AG08396 (cell line): ENCODE measurements at regions not wholly inside any gene's neighbourhood (a gene's known extent, or its start where the extent isn't known, plus 50 kb on each side); places are given as distances from the start of the nearest gene placed in this dataset.
A peak's percentile ranks its signal among the peaks of the same experiment; 100 is the strongest.
"Not testable (repeated sequence)": the region's sequence is repeated elsewhere in the genome, so short reads cannot be mapped to it uniquely, and the experiment has no call there.

ENCODE experiments used
- DNase-seq: peaks from one replicate; pipeline ENCODE4 v3.0.0; 2012; ENCODE audit warnings: low spot score, mixed read lengths

DNA sequence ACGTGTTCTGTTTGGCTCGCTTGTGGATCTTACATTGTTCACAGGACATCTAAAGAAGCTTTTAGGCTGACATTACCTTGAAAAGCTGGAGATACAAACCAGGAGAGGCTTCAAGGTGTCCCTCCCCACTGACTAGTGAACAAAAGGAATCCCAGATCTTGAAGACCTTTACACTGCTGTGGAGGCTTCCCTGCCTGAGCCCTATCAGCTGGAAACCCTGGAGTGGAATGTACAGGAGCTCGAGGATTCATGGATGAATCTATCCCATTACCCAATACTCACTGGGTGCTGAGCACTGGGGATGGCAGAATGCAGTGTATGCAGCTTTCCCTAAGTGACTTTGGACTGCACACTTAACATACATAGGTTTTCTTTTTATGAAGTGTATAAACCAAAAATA lies 82.3 kb upstream of the MFGE8 start:
- DNase-seq, result no peak

- no peak for DNase-seq
Measured at GRCh38 chr15:88997531-88997930, 84.4 kb upstream of the MFGE8 start.

DNA sequence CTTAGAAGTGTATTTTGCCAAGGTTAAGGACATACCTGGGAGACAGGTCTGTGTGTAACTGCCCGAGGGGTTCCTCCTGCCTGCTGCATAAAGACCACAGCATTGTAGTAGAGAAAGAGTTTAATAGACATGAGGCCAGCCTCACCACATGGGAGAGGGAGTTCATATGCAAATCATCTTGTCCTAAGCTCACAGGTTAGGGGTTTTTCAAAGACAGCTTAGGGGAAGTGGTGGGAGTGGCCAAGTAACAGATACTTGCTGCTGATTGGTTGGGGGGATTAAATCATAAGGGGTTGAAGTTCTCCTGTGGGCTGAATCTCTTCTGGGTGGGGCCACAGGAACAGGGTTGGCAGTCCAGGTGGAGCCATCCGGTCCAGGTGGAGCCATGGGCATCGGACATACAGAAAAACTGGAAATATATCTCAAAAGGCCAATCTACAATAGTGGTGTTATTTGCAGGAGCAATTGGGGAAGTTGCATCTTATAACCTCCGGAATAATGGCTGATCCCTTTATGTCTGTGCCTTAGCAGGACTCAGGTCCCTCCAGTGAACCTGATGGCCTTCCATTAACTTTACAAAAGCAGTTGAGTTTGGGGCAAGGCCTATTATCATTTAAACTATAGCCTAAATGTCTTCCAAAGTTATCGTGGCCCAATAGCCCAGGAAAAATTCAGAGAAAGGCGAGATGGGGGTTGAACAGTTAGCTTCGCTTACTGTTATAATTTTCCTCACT lies 86.0 kb upstream of the MFGE8 start:
- DNase-seq, result no peak

GRCh38 chr15:89001708-89002275 lies 86.5 kb upstream of the ABHD2 start:
- DNase-seq, result not testable (repeated sequence)

- peak; percentile 84 for DNase-seq
Measured at GRCh38 chr15:89002281-89002761, 85.9 kb upstream of the ABHD2 start.

GRCh38 chr15:89002830-89003229 lies 85.4 kb upstream of the ABHD2 start:
- no peak for DNase-seq

DNA sequence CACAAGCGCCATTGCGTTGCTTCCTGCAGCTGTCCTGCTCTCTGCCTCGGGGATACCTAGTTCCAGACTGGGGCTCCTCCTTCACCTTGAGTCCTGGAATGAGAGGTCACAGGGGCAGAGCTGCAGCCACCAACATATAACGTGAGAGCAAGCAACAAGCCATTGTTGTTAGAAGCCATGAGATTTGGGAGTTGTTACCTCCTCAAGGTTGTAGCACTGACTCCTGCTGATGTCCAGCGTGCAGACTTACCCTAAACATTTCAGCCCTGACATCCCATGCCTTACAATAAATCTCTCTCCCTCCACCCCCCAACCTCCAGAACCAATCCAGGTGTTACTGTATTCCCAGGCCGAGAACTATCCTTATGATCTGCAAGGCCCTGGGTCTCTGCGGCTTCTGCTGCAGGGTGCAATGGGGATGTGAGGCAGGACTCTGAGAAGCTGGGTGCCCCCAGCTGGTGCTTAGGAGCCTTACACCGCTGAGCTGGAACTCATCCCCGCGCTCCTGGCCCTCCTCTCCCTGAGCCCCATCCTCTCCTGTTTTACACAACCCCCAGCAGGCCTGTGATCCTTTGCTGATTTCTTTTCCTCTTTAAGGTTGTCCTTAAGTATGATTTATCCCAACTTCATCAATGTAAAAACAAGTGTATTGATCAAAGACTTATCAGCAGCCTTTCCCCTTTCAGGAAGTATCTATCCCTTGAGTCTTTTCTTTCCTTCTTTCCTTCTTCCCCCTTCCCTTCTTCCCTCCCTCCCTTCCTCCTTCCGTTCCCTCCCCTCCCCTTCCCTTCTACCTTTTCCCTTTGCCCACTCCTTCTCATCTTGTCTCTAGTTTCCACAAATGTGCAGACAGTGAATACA lies 84.2 kb upstream of the ABHD2 start:
- DNase-seq, result peak; percentile 72

- no peak for DNase-seq
Measured at GRCh38 chr15:89004726-89005030, 83.6 kb upstream of the ABHD2 start.

DNA sequence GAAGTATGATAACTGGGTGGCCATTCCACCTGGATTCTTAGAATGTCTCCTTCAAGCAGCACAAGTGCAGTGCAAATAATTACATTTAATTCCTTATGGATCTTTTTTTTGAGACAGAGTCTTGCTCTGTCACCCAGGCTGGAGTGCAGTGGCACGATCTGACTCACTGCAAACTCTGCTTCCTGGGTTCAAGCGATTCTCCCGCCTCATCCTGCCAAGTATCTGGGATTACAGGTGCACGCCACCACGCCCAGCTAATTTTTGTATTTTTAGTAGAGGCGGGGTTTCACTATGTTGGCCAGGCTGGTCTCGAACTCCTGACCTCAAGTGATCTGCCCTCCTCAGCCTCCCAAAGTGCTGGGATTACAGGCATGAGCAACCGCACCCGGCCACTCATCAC lies 80.7 kb upstream of the ABHD2 start:
- not testable (repeated sequence) for DNase-seq

- no peak for DNase-seq
Measured at GRCh38 chr15:89007989-89008388, 80.3 kb upstream of the ABHD2 start.

DNA sequence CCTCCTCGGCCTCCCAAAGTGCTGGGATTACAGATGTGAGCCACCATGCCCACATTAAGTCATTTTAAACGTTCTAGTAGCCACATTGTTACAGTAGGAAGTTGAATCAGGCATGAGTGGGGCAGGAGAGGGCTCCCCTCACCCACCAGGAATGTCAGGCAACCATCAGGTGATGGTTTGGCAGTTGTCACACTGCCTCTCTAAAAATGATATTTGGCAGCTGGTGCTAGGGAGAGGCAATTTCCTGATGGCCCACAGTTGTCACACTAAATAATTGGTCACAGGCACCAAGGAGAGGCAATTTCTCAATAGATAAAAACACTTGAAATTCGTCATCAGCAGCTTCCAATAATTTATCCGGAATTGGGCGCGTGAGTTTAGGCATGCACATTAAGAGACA lies 79.2 kb upstream of the ABHD2 start:
- DNase-seq, result no peak

DNA sequence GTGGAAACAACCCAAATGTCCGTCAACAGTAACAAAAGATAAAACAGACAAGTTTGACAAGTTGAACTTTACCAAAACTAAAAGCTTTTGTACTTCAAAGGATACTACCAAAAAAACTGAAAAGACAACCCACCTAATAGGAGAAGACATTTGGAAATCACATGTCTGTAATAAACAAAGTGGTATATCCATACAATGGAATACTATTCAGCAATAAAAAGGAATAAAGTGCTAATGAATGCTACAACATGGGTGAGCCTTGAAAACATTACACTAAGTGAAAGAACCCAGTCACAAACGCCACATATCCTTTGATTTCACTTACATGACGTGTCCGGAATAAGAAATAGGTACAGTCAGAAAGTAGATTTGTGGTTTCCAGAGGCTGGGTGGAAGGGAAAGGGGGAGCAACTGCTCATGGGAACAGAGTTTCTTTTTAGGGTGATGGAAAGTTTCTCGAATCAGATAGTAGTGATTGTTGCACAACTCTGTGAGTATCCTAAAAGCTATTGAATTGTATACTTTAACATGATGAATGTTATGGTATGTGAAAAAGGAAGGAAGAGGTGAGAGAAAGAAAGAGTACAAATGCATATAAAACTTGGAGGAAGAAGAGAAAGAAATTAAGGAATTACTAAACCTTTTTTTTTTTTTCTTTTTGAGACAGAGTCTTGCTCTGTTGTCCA lies 72.7 kb upstream of the ABHD2 start:
- DNase-seq, result no peak

- no peak for DNase-seq
Measured at GRCh38 chr15:89016549-89017041, 71.7 kb upstream of the ABHD2 start.

DNA sequence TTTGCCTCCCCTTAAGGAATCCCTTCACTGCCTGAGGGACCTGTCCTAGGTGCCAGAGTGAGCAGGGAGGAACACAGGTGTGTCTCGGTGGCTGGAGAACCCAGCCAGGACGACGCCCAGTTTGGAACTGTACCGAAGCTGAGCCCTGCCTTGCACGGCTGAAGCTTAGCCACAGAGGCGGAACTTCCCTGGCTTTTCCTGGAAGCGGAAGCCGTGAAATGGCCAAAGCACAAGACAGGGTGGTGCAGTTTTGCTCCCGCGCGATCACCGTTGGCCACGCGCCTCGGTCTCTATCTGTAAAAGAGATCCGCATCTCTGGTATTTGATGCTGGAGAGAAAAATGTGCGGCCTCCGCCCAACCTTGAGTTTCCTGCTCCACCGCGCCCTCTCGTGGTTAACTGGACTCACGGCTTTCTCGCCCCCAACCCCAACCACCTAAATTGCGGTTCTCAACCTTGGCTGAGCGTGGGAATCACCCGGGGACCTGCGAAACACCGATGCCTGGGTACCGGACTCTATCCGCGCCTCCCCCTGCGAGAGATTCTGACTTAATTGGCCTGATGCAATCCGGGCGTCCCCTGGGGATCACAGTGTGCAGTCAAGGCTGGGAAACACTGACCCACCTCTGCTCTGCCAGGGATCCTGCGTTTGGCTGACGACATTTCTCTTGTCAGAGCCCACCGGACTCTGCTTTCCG lies 70.7 kb upstream of the ABHD2 start:
- peak; percentile 80 for DNase-seq

- no peak for DNase-seq
Measured at GRCh38 chr15:89018207-89018606, 70.0 kb upstream of the ABHD2 start.

DNA sequence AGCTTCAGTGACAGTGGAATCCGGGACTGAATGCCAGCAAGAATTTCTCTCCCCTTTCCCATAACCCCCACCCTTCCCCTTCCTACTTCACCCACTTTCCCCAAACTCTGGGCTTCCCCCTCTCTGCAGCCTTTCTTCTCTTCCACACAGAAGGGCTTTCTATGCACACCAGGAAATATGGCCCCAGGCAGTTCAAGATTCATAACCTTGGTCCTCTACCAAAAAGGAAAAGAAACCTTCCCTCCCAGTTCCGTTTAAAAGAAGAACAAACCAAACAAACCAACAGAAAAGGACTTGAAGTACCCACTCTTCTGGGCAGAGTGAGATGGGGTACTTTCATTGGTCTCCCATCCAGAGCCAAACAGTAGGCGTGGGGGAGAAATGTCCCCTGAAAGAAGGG lies 68.8 kb upstream of the ABHD2 start:
- no peak for DNase-seq

GRCh38 chr15:89021224-89021623 lies 67.0 kb upstream of the ABHD2 start:
- DNase-seq, result no peak

DNA sequence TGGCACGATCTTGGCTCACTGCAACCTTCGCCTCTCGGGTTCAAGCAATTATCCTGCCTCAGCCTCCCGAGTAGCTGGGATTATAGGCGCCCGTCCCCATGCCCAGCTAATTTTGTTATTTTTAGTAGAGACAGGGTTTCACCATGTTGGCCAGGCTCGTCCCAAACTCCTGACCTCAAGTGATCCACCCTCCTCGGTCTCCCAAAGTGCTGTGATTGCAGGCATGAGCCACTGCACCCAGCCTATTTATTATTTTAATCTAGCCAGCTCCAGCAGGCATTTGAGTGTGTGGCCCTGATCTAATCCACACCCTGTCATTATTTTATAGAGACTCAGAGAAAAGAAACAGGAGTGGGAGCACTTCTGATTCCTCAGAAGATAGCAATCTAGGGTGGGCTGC lies 66.4 kb upstream of the ABHD2 start:
- DNase-seq, result not testable (repeated sequence)

DNA sequence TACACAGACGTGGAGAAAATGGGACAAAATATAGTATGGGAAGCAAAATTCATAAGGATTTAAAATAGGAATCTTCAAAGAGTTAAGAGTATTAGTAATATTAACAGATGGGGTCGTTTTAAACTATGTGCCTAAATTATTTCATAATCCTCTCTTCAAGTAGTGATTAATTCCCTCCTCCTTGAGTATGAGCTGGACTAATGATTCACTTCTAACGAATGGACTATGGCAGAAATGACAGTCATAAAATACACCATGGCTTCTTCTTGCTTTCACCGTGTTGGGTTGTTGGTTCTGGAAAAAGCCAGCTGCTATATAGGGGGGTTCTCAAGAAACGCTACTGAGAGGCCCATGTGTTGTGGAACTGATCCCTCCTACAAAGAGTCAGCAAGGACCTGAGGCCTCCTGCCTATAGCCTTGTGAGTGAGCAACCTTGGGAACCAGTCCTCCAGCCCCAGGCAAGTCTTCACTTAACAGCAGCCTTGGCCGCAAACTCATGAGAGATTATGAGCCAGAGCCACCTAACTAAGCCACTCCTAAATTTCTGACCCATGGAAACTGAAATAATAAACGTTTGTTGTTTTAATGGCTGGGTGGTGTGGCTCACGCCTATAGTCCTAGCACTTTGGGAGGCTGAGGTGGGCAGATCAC lies 64.8 kb upstream of the ABHD2 start:
- DNase-seq, result no peak

DNA sequence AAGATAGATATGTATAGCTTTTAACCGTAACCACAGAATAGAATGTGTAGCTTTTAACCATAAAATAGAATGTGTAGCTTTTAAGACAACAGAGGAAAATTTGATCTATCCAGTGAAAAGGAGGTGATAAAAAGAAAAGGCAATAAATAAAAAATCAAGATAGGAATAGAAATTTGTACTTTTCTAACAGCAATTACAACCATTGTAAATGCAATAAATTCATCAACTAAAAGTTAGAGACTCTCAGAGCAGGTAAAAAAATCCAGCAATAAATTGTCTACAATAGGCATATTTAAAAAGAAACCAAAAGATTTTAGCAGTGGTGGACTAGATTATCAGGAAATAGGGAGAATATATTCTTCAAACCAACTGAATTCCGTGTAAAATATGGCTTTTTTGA lies 63.8 kb upstream of the ABHD2 start:
- DNase-seq, result no peak

DNA sequence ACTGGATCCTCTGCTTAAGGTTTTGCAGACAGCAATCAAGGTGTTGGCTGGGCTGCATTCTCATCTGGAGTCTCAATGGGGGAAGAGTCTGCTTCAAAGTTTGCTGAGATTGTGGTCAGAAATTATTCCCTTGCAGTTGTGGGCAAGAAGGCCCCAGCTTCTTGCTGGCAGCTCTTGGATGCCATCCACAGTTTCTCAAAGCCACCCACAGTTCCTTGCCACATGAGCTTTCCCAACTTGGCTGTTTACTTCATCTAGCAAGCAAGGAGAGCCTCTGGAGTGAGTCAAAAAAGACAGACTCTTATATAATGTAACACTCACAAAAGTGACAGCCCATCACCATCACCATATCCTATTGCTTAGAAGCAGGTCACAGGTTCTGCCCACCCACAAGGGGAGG lies 62.1 kb upstream of the ABHD2 start:
- no peak for DNase-seq
